ENCODE measurements at regions not wholly inside any gene's neighbourhood (a gene's known extent, or its start where the extent isn't known, plus 50 kb on each side); places are given as distances from the start of the nearest gene placed in this dataset.

- Histone ChIP-seq H2AFZ (ENCODE audit: low read depth, low read length) (no peak overlapping the region), H3K36me3 (ENCODE audit: insufficient read depth, low read length) (no peaks in the 10 kb centered on the region), H3K27ac (ENCODE audit: low read length) (no peak overlapping the region), H3K4me3 (ENCODE audit: low read length) (no peak overlapping the region), H4K20me1 (ENCODE audit: insufficient read depth) (no peaks in the 10 kb centered on the region), H3K4me2 (ENCODE audit: low read length) (no peak overlapping the region), H3K9ac (ENCODE audit: low read length) (no peak overlapping the region), H3K9me3 (ENCODE audit: low read length) (no peaks in the 10 kb centered on the region), H3F3A (ENCODE audit: insufficient read depth, low read length, poor library complexity, severe bottlenecking) (no peaks in the 10 kb centered on the region), H3K27me3 (ENCODE audit: insufficient read depth, low read depth, low read length) (no peaks in the 10 kb centered on the region), H3K79me2 (replicated peaks; ENCODE audit: insufficient read depth, low read length) (no peaks in the 10 kb centered on the region), H3K9me2 (ENCODE audit: insufficient read depth, low read length) (no peaks in the 10 kb centered on the region)
- TF ChIP-seq POLR2AphosphoS5 (IDR thresholded peaks at IDR 0.05), result no peak
- TF ChIP-seq TAF1 (IDR thresholded peaks at IDR 0.05; ENCODE audit: low read depth), result no peak
- TF ChIP-seq, protein P1, sequence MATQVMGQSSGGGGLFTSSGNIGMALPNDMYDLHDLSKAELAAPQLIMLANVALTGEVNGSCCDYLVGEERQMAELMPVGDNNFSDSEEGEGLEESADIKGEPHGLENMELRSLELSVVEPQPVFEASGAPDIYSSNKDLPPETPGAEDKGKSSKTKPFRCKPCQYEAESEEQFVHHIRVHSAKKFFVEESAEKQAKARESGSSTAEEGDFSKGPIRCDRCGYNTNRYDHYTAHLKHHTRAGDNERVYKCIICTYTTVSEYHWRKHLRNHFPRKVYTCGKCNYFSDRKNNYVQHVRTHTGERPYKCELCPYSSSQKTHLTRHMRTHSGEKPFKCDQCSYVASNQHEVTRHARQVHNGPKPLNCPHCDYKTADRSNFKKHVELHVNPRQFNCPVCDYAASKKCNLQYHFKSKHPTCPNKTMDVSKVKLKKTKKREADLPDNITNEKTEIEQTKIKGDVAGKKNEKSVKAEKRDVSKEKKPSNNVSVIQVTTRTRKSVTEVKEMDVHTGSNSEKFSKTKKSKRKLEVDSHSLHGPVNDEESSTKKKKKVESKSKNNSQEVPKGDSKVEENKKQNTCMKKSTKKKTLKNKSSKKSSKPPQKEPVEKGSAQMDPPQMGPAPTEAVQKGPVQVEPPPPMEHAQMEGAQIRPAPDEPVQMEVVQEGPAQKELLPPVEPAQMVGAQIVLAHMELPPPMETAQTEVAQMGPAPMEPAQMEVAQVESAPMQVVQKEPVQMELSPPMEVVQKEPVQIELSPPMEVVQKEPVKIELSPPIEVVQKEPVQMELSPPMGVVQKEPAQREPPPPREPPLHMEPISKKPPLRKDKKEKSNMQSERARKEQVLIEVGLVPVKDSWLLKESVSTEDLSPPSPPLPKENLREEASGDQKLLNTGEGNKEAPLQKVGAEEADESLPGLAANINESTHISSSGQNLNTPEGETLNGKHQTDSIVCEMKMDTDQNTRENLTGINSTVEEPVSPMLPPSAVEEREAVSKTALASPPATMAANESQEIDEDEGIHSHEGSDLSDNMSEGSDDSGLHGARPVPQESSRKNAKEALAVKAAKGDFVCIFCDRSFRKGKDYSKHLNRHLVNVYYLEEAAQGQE (IDR thresholded peaks at IDR 0.05; ENCODE audit: borderline replicate concordance), result no peak
- no peak for TF ChIP-seq SMC3 (conservative IDR thresholded peaks at IDR 0.05; ENCODE audit: poor library complexity)
- TF ChIP-seq, protein P2, sequence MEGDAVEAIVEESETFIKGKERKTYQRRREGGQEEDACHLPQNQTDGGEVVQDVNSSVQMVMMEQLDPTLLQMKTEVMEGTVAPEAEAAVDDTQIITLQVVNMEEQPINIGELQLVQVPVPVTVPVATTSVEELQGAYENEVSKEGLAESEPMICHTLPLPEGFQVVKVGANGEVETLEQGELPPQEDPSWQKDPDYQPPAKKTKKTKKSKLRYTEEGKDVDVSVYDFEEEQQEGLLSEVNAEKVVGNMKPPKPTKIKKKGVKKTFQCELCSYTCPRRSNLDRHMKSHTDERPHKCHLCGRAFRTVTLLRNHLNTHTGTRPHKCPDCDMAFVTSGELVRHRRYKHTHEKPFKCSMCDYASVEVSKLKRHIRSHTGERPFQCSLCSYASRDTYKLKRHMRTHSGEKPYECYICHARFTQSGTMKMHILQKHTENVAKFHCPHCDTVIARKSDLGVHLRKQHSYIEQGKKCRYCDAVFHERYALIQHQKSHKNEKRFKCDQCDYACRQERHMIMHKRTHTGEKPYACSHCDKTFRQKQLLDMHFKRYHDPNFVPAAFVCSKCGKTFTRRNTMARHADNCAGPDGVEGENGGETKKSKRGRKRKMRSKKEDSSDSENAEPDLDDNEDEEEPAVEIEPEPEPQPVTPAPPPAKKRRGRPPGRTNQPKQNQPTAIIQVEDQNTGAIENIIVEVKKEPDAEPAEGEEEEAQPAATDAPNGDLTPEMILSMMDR (IDR thresholded peaks at IDR 0.05; ENCODE audit: poor library complexity, severe bottlenecking), result no peak
- TF ChIP-seq EP300 (conservative IDR thresholded peaks at IDR 0.05; ENCODE audit: poor library complexity, severe bottlenecking), result no peak
- TF ChIP-seq MXI1 (conservative IDR thresholded peaks at IDR 0.05; ENCODE audit: poor library complexity, severe bottlenecking), result no peak
- no peak for TF ChIP-seq RAD21 (conservative IDR thresholded peaks at IDR 0.05)
- TF ChIP-seq EZH2 (IDR thresholded peaks at IDR 0.05; ENCODE audit: borderline replicate concordance, insufficient read depth, low read length, poor library complexity, severe bottlenecking), result no peak
Observed at GRCh38 chr1:50326026-50326425, 97.2 kb downstream of the DMRTA2 start.

DNA sequence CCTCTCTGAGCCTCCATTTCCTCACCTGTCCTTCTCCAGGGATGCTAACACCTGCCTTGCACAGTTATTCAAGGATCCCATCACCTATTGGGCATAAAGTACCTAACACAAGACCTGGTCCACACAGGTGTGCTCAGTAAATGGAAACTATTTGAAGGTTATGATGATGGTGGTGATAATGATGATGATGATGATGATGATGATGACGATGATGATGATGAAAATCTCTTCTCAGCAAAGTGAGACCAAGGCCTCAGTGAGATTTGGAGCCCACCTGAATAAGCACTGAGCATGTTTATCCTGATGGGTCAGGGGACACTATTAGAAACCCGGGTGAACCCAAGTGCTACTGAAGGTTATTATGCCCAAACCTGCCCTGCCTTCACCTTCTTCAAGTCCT is 100.7 kb downstream of the DMRTA2 start:
- Histone ChIP-seq H3K4me2 (ENCODE audit: low read length) (no peak overlapping the region), H3K4me3 (ENCODE audit: low read length) (no peak overlapping the region), H3F3A (ENCODE audit: insufficient read depth, low read length, poor library complexity, severe bottlenecking) (no peaks in the 10 kb centered on the region), H4K20me1 (ENCODE audit: insufficient read depth) (no peaks in the 10 kb centered on the region), H3K27ac (ENCODE audit: low read length) (no peak overlapping the region), H3K9me3 (ENCODE audit: low read length) (no peaks in the 10 kb centered on the region), H3K79me2 (replicated peaks; ENCODE audit: insufficient read depth, low read length) (no peaks in the 10 kb centered on the region), H3K27me3 (ENCODE audit: insufficient read depth, low read depth, low read length) (no peaks in the 10 kb centered on the region), H2AFZ (ENCODE audit: low read depth, low read length) (no peak overlapping the region), H3K9ac (ENCODE audit: low read length) (no peak overlapping the region), H3K36me3 (ENCODE audit: insufficient read depth, low read length) (no peaks in the 10 kb centered on the region), H3K9me2 (ENCODE audit: insufficient read depth, low read length) (no peaks in the 10 kb centered on the region)
- TF ChIP-seq TAF1 (IDR thresholded peaks at IDR 0.05; ENCODE audit: low read depth) (no peak), EP300 (conservative IDR thresholded peaks at IDR 0.05; ENCODE audit: poor library complexity, severe bottlenecking) (no peak), POLR2AphosphoS5 (IDR thresholded peaks at IDR 0.05) (no peak), SMC3 (conservative IDR thresholded peaks at IDR 0.05; ENCODE audit: poor library complexity) (no peak)

- no peak overlapping the region for H2AFZ ChIP-seq (ENCODE audit: low read depth, low read length)
- no peaks in the 10 kb centered on the region for H4K20me1 ChIP-seq (ENCODE audit: insufficient read depth)
- no peaks in the 10 kb centered on the region for H3K79me2 ChIP-seq (replicated peaks; ENCODE audit: insufficient read depth, low read length)
- no peaks in the 10 kb centered on the region for H3K9me3 ChIP-seq (ENCODE audit: low read length)
- no peak overlapping the region for H3K27ac ChIP-seq (ENCODE audit: low read length)
- H3K4me3 ChIP-seq (ENCODE audit: low read length), result no peak overlapping the region
- H3K36me3 ChIP-seq (ENCODE audit: insufficient read depth, low read length), result no peaks in the 10 kb centered on the region
- no peak overlapping the region for H3K9ac ChIP-seq (ENCODE audit: low read length)
- TF ChIP-seq SMC3 (conservative IDR thresholded peaks at IDR 0.05; ENCODE audit: poor library complexity) (no peak), RAD21 (conservative IDR thresholded peaks at IDR 0.05) (no peak), MXI1 (conservative IDR thresholded peaks at IDR 0.05; ENCODE audit: poor library complexity, severe bottlenecking) (no peak), EP300 (conservative IDR thresholded peaks at IDR 0.05; ENCODE audit: poor library complexity, severe bottlenecking) (no peak), TAF1 (IDR thresholded peaks at IDR 0.05; ENCODE audit: low read depth) (no peak), POLR2AphosphoS5 (IDR thresholded peaks at IDR 0.05) (no peak), EZH2 (IDR thresholded peaks at IDR 0.05; ENCODE audit: borderline replicate concordance, insufficient read depth, low read length, poor library complexity, severe bottlenecking) (no peak)
- TF ChIP-seq, protein P1 (IDR thresholded peaks at IDR 0.05; ENCODE audit: borderline replicate concordance), result no peak
- TF ChIP-seq, protein P2 (IDR thresholded peaks at IDR 0.05; ENCODE audit: poor library complexity, severe bottlenecking), result no peak
- no peaks in the 10 kb centered on the region for H3K27me3 ChIP-seq (ENCODE audit: insufficient read depth, low read depth, low read length)
- H3F3A ChIP-seq (ENCODE audit: insufficient read depth, low read length, poor library complexity, severe bottlenecking), result no peaks in the 10 kb centered on the region
- no peaks in the 10 kb centered on the region for H3K9me2 ChIP-seq (ENCODE audit: insufficient read depth, low read length)
- no peak overlapping the region for H3K4me2 ChIP-seq (ENCODE audit: low read length)
Observed at GRCh38 chr1:50318428-50318827, 104.8 kb downstream of the DMRTA2 start.
